HepG2 (cell line): ENCODE measurements at regions not wholly inside any gene's neighbourhood (a gene's known extent, or its start where the extent isn't known, plus 50 kb on each side); places are given as distances from the start of the nearest gene placed in this dataset.

Source experiments
- ATAC-seq: fragments of 200-7000 bp; cut with Tn5 transposase; 3 replicates; pipeline ENCODE4 v1.9.1; 2020; ENCODE audit warnings: mild to moderate bottlenecking, moderate library complexity
- BruUV-seq: library from RNA; stranded (reverse); fragments of 400-500 nt; replicated peaks from 2 replicates; lab custom pipeline; 2021; lab: Mats Ljungman, UMichigan
- CTCF ChIA-PET: fragments of 300-600 bp; formaldehyde crosslinking; extraction: SDS; loops from one replicate; lab custom pipeline; 2021; ENCODE audit warnings: low total read pairs, inconsistent platforms, low intra/inter-chr PET ratio; lab: Yijun Ruan, JAX
- POLR2A ChIA-PET: fragments of 350-600 bp; sonication (Branson Sonifier 250); formaldehyde crosslinking; loops from one replicate; lab custom pipeline; 2020; ENCODE audit warnings: antibody characterized with exemption, inconsistent platforms; lab: Yijun Ruan, JAX
- DNase-seq: peaks from one replicate; pipeline ENCODE4 v3.0.0-alpha.2; 2015; ENCODE audit warnings: low spot score
- FAIRE-seq: peaks from 3 replicates; lab custom pipeline; 2011; peaks lifted over from hg19 to GRCh38; lab: Jason Lieb, UNC
- H2AFZ ChIP-seq: one replicate; pipeline ENCODE4 v1.6.1; 2011; ENCODE audit warnings: low read length, inconsistent platforms
- H3K27ac ChIP-seq: fragments of 300-600 bp; 3 replicates; pipeline ENCODE4 v1.8.0; 2011; ENCODE audit warnings: mixed run types, mild to moderate bottlenecking, mixed read lengths, low read length, inconsistent platforms; ENCODE audit not compliant: insufficient read depth; ENCODE audit errors: extremely low read length
- H3K27me3 ChIP-seq, 2 experiments: fragments of 200-600 bp in 1 of 2; 2 replicates in 1 of 2; 3 replicates in 1 of 2; pipeline versions ENCODE4 v1.6.0 to v1.8.0; 2011; ENCODE audit warnings: low read length in 2 of 2, mild to moderate bottlenecking in 2 of 2, moderate library complexity in 2 of 2, inconsistent platforms in 1 of 2; ENCODE audit not compliant: insufficient read depth in 2 of 2, control insufficient read depth in 1 of 2
- H3K36me3 ChIP-seq, 2 experiments: fragments of 200-600 bp in 1 of 2; replicated peaks in 1 of 2; 2 replicates in 1 of 2; 3 replicates in 1 of 2; pipeline versions ENCODE4 v1.5.1 to v1.8.0; 2011; ENCODE audit warnings: low read length in 2 of 2, inconsistent platforms in 1 of 2; ENCODE audit not compliant: insufficient read depth in 2 of 2, control insufficient read depth in 1 of 2
- H3K4me1 ChIP-seq: 2 replicates; pipeline ENCODE4 v1.5.1; 2012; ENCODE audit warnings: low read length, inconsistent platforms; ENCODE audit not compliant: insufficient read depth
- H3K4me2 ChIP-seq: 2 replicates; pipeline ENCODE4 v1.6.0; 2011; ENCODE audit warnings: low read depth, low read length, inconsistent platforms
- H3K4me3 ChIP-seq, 3 experiments: fragments of 200-600 bp in 1 of 3; sonication (generic), shearing (Covaris generic) in 1 of 3; replicated peaks in 1 of 3; 2 replicates each; pipeline ENCODE4 v1.5.1; 2011 to 2016; ENCODE audit warnings: low read length in 3 of 3, inconsistent platforms in 2 of 3, low read depth in 2 of 3, mild to moderate bottlenecking in 2 of 3, control low read depth in 1 of 3, mixed read lengths in 1 of 3; ENCODE audit not compliant: insufficient read depth in 1 of 3
- H3K79me2 ChIP-seq: one replicate; pipeline ENCODE4 v1.6.1; 2011; ENCODE audit warnings: low read length, inconsistent platforms; ENCODE audit not compliant: insufficient read depth
- H3K9ac ChIP-seq: 2 replicates; pipeline ENCODE4 v1.6.0; 2011; ENCODE audit warnings: mild to moderate bottlenecking, low read depth, low read length, inconsistent platforms; ENCODE audit not compliant: insufficient read depth
- H3K9me3 ChIP-seq: 2 replicates; pipeline ENCODE4 v1.5.1; 2012; ENCODE audit warnings: mild to moderate bottlenecking, low read length
- H4K20me1 ChIP-seq: 2 replicates; pipeline ENCODE4 v1.6.0; 2011; ENCODE audit warnings: inconsistent platforms, mild to moderate bottlenecking, low read length, moderate library complexity; ENCODE audit not compliant: insufficient read depth
- CCAR2 ChIP-seq: fragments of 200-400 bp; formaldehyde crosslinking; optimal IDR thresholded peaks from 2 replicates; pipeline ENCODE3; 2018; ENCODE audit warnings: low read depth, mild to moderate bottlenecking, low read length, moderate library complexity
- ETV6 ChIP-seq: sonication (generic); formaldehyde crosslinking; conservative IDR thresholded peaks from 2 replicates; pipeline ENCODE4 v1.4.0; 2020; ENCODE audit warnings: missing genetic modification reagents
- FOXO4 ChIP-seq: sonication (generic); formaldehyde crosslinking; conservative IDR thresholded peaks from 2 replicates; pipeline ENCODE4 v1.8.1; 2023; ENCODE audit warnings: missing genetic modification reagents
- IRF9 ChIP-seq: sonication (generic); formaldehyde crosslinking; IDR thresholded peaks from 2 replicates; pipeline ENCODE4 v1.8.0; 2022; ENCODE audit warnings: missing genetic modification reagents, mild to moderate bottlenecking, borderline replicate concordance
- JUN ChIP-seq: sonication (generic); formaldehyde crosslinking; IDR thresholded peaks from 2 replicates; pipeline ENCODE4 v1.4.0; 2020; ENCODE audit warnings: mild to moderate bottlenecking, missing genetic modification reagents
- JUND ChIP-seq: sonication (generic); formaldehyde crosslinking; IDR thresholded peaks from 2 replicates; pipeline ENCODE4 v1.8.0; 2022; ENCODE audit warnings: mild to moderate bottlenecking, missing genetic modification reagents
- MEF2D ChIP-seq: sonication (generic); formaldehyde crosslinking; IDR thresholded peaks from 2 replicates; pipeline ENCODE4 v1.5.1; 2020; ENCODE audit warnings: mild to moderate bottlenecking, missing genetic modification reagents
- PTBP1 ChIP-seq: fragments of 200-400 bp; formaldehyde crosslinking; IDR thresholded peaks from 2 replicates; pipeline ENCODE4 v1.6.1; 2018; ENCODE audit warnings: low read length, low read depth; ENCODE audit not compliant: poor library complexity, severe bottlenecking
- STAT6 ChIP-seq: sonication (generic); formaldehyde crosslinking; IDR thresholded peaks from 2 replicates; pipeline ENCODE4 v1.4.0; 2020; ENCODE audit warnings: missing genetic modification reagents, mild to moderate bottlenecking, borderline replicate concordance
- TOPORS ChIP-seq: sonication (generic); formaldehyde crosslinking; IDR thresholded peaks from 2 replicates; pipeline ENCODE4 v1.8.0; 2023; ENCODE audit warnings: mild to moderate bottlenecking, missing genetic modification reagents
- UBTF ChIP-seq: sonication (generic); formaldehyde crosslinking; IDR thresholded peaks from 2 replicates; pipeline ENCODE4 v1.4.0; 2020; ENCODE audit warnings: mild to moderate bottlenecking, missing genetic modification reagents
- ZC3H13 ChIP-seq: sonication (generic); formaldehyde crosslinking; IDR thresholded peaks from 2 replicates; pipeline ENCODE4 v1.8.1; 2023; ENCODE audit warnings: mild to moderate bottlenecking, missing genetic modification reagents, moderate library complexity
- ZNF326 ChIP-seq: sonication (generic); formaldehyde crosslinking; IDR thresholded peaks from 2 replicates; pipeline ENCODE4 v1.4.0; 2020; ENCODE audit warnings: missing genetic modification reagents, borderline replicate concordance
- ZNF550 ChIP-seq: sonication (generic); formaldehyde crosslinking; IDR thresholded peaks from 2 replicates; pipeline ENCODE4 v1.4.0; 2020; ENCODE audit warnings: mild to moderate bottlenecking, missing genetic modification reagents, borderline replicate concordance
- ZNF749 ChIP-seq: sonication (generic); formaldehyde crosslinking; IDR thresholded peaks from 2 replicates; pipeline ENCODE4 v1.8.0; 2022; ENCODE audit warnings: mild to moderate bottlenecking, missing genetic modification reagents, moderate library complexity, borderline replicate concordance
- WGBS: methylation state at CpG from one replicate; pipeline ENCODE4 v1.1.6; 2017; ENCODE audit warnings: low lambda C conversion rate; 5-methylcytosine and 5-hydroxymethylcytosine counted together
- in situ Hi-C: cut with HindIII; loops from 2 replicates; pipeline ENCODE4 v1.10.0; 2017; ENCODE audit warnings: low pct_unique_long_range_greater_than_20kb; ENCODE audit not compliant: extremely low pct_ligation_motif_present
- intact Hi-C: fragments of 100-400 bp; cut with micrococcal nuclease; formaldehyde crosslinking; loops from one replicate; pipeline ENCODE4 v1.10.0; 2022; ENCODE audit not compliant: unreplicated experiment

GRCh38 chr12:61797266-61797665, 462.9 kb upstream of the USP15 start:
- BruUV-seq, result no TSS peak
- Histone ChIP-seq H3K4me2 (no peak overlapping the region), H3K4me3 (no peak overlapping the region), H4K20me1 (no peaks in the 10 kb centered on the region), H2AFZ (no peak overlapping the region), H3K9ac (no peak overlapping the region), H3K27ac (no peak overlapping the region), H3K79me2 (no peaks in the 10 kb centered on the region), H3K36me3 (no peaks in the 10 kb centered on the region), H3K9me3 (peaks cover 9% of the 10 kb centered on the region; the same call in 1 of the 2 replicates), H3K4me1 (no peaks in the 10 kb centered on the region), H3K27me3 (no peaks in the 10 kb centered on the region)
- POLR2A ChIA-PET, result no interaction called here
- TF ChIP-seq IRF9 (CRISPR knock-in tag) (no peak), ZNF550 (CRISPR knock-in tag) (no peak), ZNF326 (CRISPR knock-in tag) (no peak), JUND (CRISPR knock-in tag) (no peak), CCAR2 (no peak), FOXO4 (CRISPR knock-in tag) (no peak), MEF2D (CRISPR knock-in tag) (no peak), STAT6 (no peak), ZC3H13 (CRISPR knock-in tag) (no peak), PTBP1 (no peak), UBTF (no peak), TOPORS (CRISPR knock-in tag) (no peak), JUN (CRISPR knock-in tag) (no peak), ZNF749 (CRISPR knock-in tag) (no peak), ETV6 (CRISPR knock-in tag) (no peak)
- DNase-seq (no peak), ATAC-seq (no peak), FAIRE-seq (no peak)
- in situ Hi-C loops (no loop called here), intact Hi-C loops (no loop called here)
- 0% methylated on average over 1 of the region's 1 CpG for WGBS
- CTCF ChIA-PET, result no interaction called here
